OCI-LY3 (cell line): ENCODE measurements at regions not wholly inside any gene's neighbourhood (a gene's known extent, or its start where the extent isn't known, plus 50 kb on each side); places are given as distances from the start of the nearest gene placed in this dataset.
"Not testable (repeated sequence)": the region's sequence is repeated elsewhere in the genome, so short reads cannot be mapped to it uniquely, and the experiment has no call there.

Experiments used
- H2AFZ ChIP-seq: fragments of 200-600, 300-600 bp; shearing (Covaris generic); 2 replicates; pipeline ENCODE4 v1.6.0; 2014; ENCODE audit warnings: antibody characterized with exemption, low read depth, low read length
- H3K27ac ChIP-seq: fragments of 200-600, 300-600 bp; sonication (generic); 2 replicates; pipeline ENCODE4 v1.5.1; 2014; ENCODE audit warnings: mild to moderate bottlenecking, low read length, moderate library complexity, mixed read lengths
- H3K27me3 ChIP-seq: fragments of 200-600, 300-600 bp; sonication (generic); 2 replicates; pipeline ENCODE4 v1.6.1; 2014; ENCODE audit warnings: low read depth, low read length, mixed read lengths
- H3K36me3 ChIP-seq: fragments of 200-600, 300-600 bp; sonication (generic); replicated peaks from 2 replicates; pipeline ENCODE3; 2014; ENCODE audit warnings: low read depth, low read length, mixed read lengths
- H3K4me1 ChIP-seq: fragments of 300-600, 200-600 bp; sonication (generic); 2 replicates; pipeline ENCODE4 v1.6.1; 2014; ENCODE audit warnings: low read length, mixed read lengths
- H3K4me2 ChIP-seq: fragments of 200-600, 300-600 bp; sonication (generic); 2 replicates; pipeline ENCODE4 v1.6.1; 2014; ENCODE audit warnings: low read length, mixed read lengths
- H3K4me3 ChIP-seq: fragments of 300-600, 200-600 bp; sonication (generic); 2 replicates; pipeline ENCODE4 v1.5.1; 2014; ENCODE audit warnings: antibody characterized with exemption, mild to moderate bottlenecking, low read length, moderate library complexity
- H3K79me2 ChIP-seq: fragments of 300-600, 200-600 bp; shearing (Covaris generic); 2 replicates; pipeline ENCODE4 v1.6.1; 2014; ENCODE audit warnings: mild to moderate bottlenecking, low read length, mixed read lengths
- H3K9ac ChIP-seq: fragments of 300-600, 200-600 bp; shearing (Covaris generic); 2 replicates; pipeline ENCODE4 v1.6.0; 2014; ENCODE audit warnings: mild to moderate bottlenecking, low read length, moderate library complexity
- H3K9me3 ChIP-seq: fragments of 200-600, 300-600 bp; shearing (Covaris generic); 2 replicates; pipeline ENCODE4 v1.6.1; 2014; ENCODE audit warnings: low read length, mixed read lengths; ENCODE audit not compliant: insufficient read depth
- H4K20me1 ChIP-seq: fragments of 200-600, 300-600 bp; sonication (generic); 2 replicates; pipeline ENCODE4 v1.6.1; 2016; ENCODE audit warnings: low read length, mixed read lengths; ENCODE audit not compliant: insufficient read depth
- CTCF ChIP-seq: fragments of 200-600, 300-600 bp; sonication (generic); IDR thresholded peaks from 2 replicates; pipeline ENCODE4 v1.5.1; 2014; ENCODE audit warnings: antibody characterized with exemption, low read length, low read depth
- EZH2phosphoT487 ChIP-seq: fragments of 200-600 bp; shearing (Covaris generic); IDR thresholded peaks from 2 replicates; pipeline ENCODE4 v1.6.1; 2018; ENCODE audit warnings: antibody characterized with exemption, mixed run types, low read depth

- Histone ChIP-seq H2AFZ (no peak overlapping the region), H3K9me3 (no peaks in the 10 kb centered on the region), H3K9ac (no peak overlapping the region), H3K79me2 (no peaks in the 10 kb centered on the region), H4K20me1 (no peaks in the 10 kb centered on the region), H3K27me3 (no peaks in the 10 kb centered on the region), H3K36me3 (no peaks in the 10 kb centered on the region), H3K4me3 (no peak overlapping the region), H3K27ac (no peak overlapping the region), H3K4me1 (peaks cover 5% of the 10 kb centered on the region), H3K4me2 (no peak overlapping the region)
- TF ChIP-seq EZH2phosphoT487: no peak
- TF ChIP-seq CTCF: no peak
Measured at GRCh38 chr15:38024293-38025091, 90.1 kb downstream of the TMCO5A start.

- H3K79me2 ChIP-seq, H3K4me1 ChIP-seq, H3K9me3 ChIP-seq, H3K36me3 ChIP-seq, H3K27ac ChIP-seq, H2AFZ ChIP-seq, H3K4me3 ChIP-seq, H3K27me3 ChIP-seq, H3K4me2 ChIP-seq, H3K9ac ChIP-seq, H4K20me1 ChIP-seq: not testable (repeated sequence)
Measured at GRCh38 chr15:38025656-38026055, 91.2 kb downstream of the TMCO5A start.

GRCh38 chr15:38028869-38029268 is 94.4 kb downstream of the TMCO5A start:
- H3K9me3 ChIP-seq: no peaks in the 10 kb centered on the region
- H3K4me1 ChIP-seq: peaks cover 4% of the 10 kb centered on the region; the same call in 1 of the 2 replicates
- H3K36me3 ChIP-seq: no peaks in the 10 kb centered on the region
- H3K79me2 ChIP-seq: no peaks in the 10 kb centered on the region
- no peaks in the 10 kb centered on the region for H3K27me3 ChIP-seq
- no peaks in the 10 kb centered on the region for H4K20me1 ChIP-seq
- no peak for TF ChIP-seq CTCF
- TF ChIP-seq EZH2phosphoT487: no peak
- H3K4me2 ChIP-seq: no peak overlapping the region
- H3K9ac ChIP-seq: no peak overlapping the region
- H3K27ac ChIP-seq: no peak overlapping the region
- no peak overlapping the region for H3K4me3 ChIP-seq
- H2AFZ ChIP-seq: no peak overlapping the region

GRCh38 chr15:38029736-38030135 is 95.3 kb downstream of the TMCO5A start:
- Histone ChIP-seq H3K79me2 (no peaks in the 10 kb centered on the region), H3K4me3 (no peak overlapping the region), H3K4me1 (peaks cover 2% of the 10 kb centered on the region; the same call in 1 of the 2 replicates), H3K27me3 (no peaks in the 10 kb centered on the region), H3K9ac (no peak overlapping the region), H3K4me2 (no peak overlapping the region), H4K20me1 (no peaks in the 10 kb centered on the region), H3K27ac (no peak overlapping the region), H3K9me3 (no peaks in the 10 kb centered on the region), H2AFZ (no peak overlapping the region), H3K36me3 (no peaks in the 10 kb centered on the region)
- TF ChIP-seq EZH2phosphoT487 (no peak), CTCF (no peak)
